Ovary (tissue), 3 donors: ENCODE measurements at regions not wholly inside any gene's neighbourhood (a gene's known extent, or its start where the extent isn't known, plus 50 kb on each side); places are given as distances from the start of the nearest gene placed in this dataset.

Experiments
- POLR2A ChIP-seq: fragments of 450-650 bp; IDR thresholded peaks from one replicate; pipeline ENCODE4 v1.6.1; 2017; ENCODE audit warnings: antibody characterized with exemption, mild to moderate bottlenecking, moderate library complexity
- TF ChIP-seq, protein P1 (sequence below), 3 donors: fragments of 450-650 bp in 2 of 3; fragments of 200-600 bp in 1 of 3; IDR thresholded peaks; one replicate each; pipeline versions ENCODE4 v1.5.1 to v1.8.0; 2016 to 2022; ENCODE audit warnings: antibody characterized with exemption in 3 of 3, mild to moderate bottlenecking in 1 of 3
- donor health status: DM: no; HTN: no; CAD: no.

DNA sequence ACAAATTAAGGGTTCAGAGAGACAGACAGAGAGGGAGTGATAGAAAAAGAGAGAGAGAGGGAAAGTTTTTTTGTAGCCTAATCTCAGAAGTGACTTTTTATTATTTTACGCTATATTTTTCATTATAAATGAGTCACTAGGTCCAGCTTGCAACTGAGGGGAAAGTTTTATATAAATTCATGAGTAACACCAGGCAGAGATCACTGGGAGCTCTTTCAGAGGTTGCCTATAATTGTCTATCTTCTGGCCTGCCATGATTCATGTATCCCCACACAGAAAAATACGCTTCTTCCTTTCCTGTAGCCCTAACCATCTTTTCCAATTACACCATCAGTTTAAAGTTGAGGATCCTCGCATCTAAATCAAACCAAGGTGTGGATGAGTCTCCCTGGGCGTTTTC is 467.9 kb downstream of the SLITRK1 start:
- no peak for TF ChIP-seq POLR2A
- TF ChIP-seq, protein P1, sequence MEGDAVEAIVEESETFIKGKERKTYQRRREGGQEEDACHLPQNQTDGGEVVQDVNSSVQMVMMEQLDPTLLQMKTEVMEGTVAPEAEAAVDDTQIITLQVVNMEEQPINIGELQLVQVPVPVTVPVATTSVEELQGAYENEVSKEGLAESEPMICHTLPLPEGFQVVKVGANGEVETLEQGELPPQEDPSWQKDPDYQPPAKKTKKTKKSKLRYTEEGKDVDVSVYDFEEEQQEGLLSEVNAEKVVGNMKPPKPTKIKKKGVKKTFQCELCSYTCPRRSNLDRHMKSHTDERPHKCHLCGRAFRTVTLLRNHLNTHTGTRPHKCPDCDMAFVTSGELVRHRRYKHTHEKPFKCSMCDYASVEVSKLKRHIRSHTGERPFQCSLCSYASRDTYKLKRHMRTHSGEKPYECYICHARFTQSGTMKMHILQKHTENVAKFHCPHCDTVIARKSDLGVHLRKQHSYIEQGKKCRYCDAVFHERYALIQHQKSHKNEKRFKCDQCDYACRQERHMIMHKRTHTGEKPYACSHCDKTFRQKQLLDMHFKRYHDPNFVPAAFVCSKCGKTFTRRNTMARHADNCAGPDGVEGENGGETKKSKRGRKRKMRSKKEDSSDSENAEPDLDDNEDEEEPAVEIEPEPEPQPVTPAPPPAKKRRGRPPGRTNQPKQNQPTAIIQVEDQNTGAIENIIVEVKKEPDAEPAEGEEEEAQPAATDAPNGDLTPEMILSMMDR (IDR thresholded peaks at IDR 0.05), result no peak
